Natural killer cell (primary cell): ENCODE measurements at regions not wholly inside any gene's neighbourhood (a gene's known extent, or its start where the extent isn't known, plus 50 kb on each side); places are given as distances from the start of the nearest gene placed in this dataset.

ENCODE experiments used
- ATAC-seq, 3 donors: fragments of 150-1000 bp in 2 of 3; fragments of 200-7000 bp in 1 of 3; cut with Tn5 transposase; 1 replicate in 1 of 3; 2 replicates in 2 of 3; pipeline ENCODE4 v1.10.0; 2021; ENCODE audit warnings: mild to moderate bottlenecking in 2 of 3, moderate library complexity in 2 of 3
- DNase-seq, 2 donors: peaks; one replicate each; pipeline versions ENCODE4 v3.0.0 to v3.0.0-alpha.2; 2013 to 2021; ENCODE audit warnings: mixed read lengths in 1 of 2
- H3K27ac ChIP-seq: one replicate; pipeline ENCODE4 v1.5.1; 2013; ENCODE audit warnings: mild to moderate bottlenecking, low read length
- H3K27me3 ChIP-seq: one replicate; pipeline ENCODE4 v1.6.1; 2013; ENCODE audit warnings: low read length; ENCODE audit not compliant: control insufficient read depth, insufficient read depth
- H3K36me3 ChIP-seq: one replicate; pipeline ENCODE4 v1.6.1; 2013; ENCODE audit warnings: low read length; ENCODE audit not compliant: control insufficient read depth, insufficient read depth
- H3K4me1 ChIP-seq: one replicate; pipeline ENCODE4 v1.6.1; 2013; ENCODE audit warnings: low read length; ENCODE audit not compliant: control insufficient read depth, insufficient read depth
- H3K4me3 ChIP-seq: one replicate; pipeline ENCODE4 v1.5.1; 2013; ENCODE audit warnings: low read length
- H3K9me3 ChIP-seq: one replicate; pipeline ENCODE4 v1.6.1; 2013; ENCODE audit warnings: low read length; ENCODE audit not compliant: control insufficient read depth, insufficient read depth
- H3K27ac Mint-ChIP-seq, 2 donors: one replicate each; pipeline ENCODE4 v1.8.0; 2022; ENCODE audit warnings: mild to moderate bottlenecking in 2 of 2, mixed read lengths in 2 of 2, moderate library complexity in 1 of 2
- H3K27me3 Mint-ChIP-seq, 2 donors: one replicate each; pipeline ENCODE4 v1.8.0; 2022; ENCODE audit warnings: low read depth in 2 of 2, mixed read lengths in 2 of 2
- H3K36me3 Mint-ChIP-seq: one replicate; pipeline ENCODE4 v1.8.0; 2022; ENCODE audit warnings: mixed read lengths
- H3K4me1 Mint-ChIP-seq, 2 donors: one replicate each; pipeline ENCODE4 v1.8.0; 2022; ENCODE audit warnings: mixed read lengths in 2 of 2
- H3K4me3 Mint-ChIP-seq: one replicate; pipeline ENCODE4 v1.8.0; 2022; ENCODE audit warnings: mild to moderate bottlenecking, moderate library complexity, mixed read lengths
- H3K9me3 Mint-ChIP-seq, 2 donors: one replicate each; pipeline ENCODE4 v1.8.0; 2022; ENCODE audit warnings: mixed read lengths in 2 of 2
- CTCF ChIP-seq: fragments of 200-600 bp; IDR thresholded peaks from one replicate; pipeline ENCODE4 v1.8.0; 2022; ENCODE audit warnings: antibody characterized with exemption
- WGBS: methylation state at CpG from one replicate; pipeline ENCODE4 v1.1.7; 2013; ENCODE audit warnings: missing lambda C conversion rate; ENCODE audit not compliant: insufficient coverage; 5-methylcytosine and 5-hydroxymethylcytosine counted together
- intact Hi-C: fragments of 100-400 bp; cut with micrococcal nuclease; formaldehyde crosslinking; loops from one replicate; pipeline ENCODE4 v1.14.2; 2022

- H3K27ac ChIP-seq: no peak overlapping the region
- Mint-ChIP-seq H3K36me3 (no peaks in the 10 kb centered on the region), H3K27ac (no peak overlapping the region), H3K9me3 (no peaks in the 10 kb centered on the region), H3K4me1 (no peaks in the 10 kb centered on the region), H3K4me3 (no peak overlapping the region), H3K27me3 (peaks cover 0 to 3% of the 10 kb centered on the region in 2 donors)
- ATAC-seq (no peak), DNase-seq (no peak)
- no peaks in the 10 kb centered on the region for H3K27me3 ChIP-seq
- 88% methylated on average over 13 of the region's 13 CpGs for WGBS
- TF ChIP-seq CTCF: no peak
- no peaks in the 10 kb centered on the region for H3K4me1 ChIP-seq
- H3K36me3 ChIP-seq: no peaks in the 10 kb centered on the region
- intact Hi-C loops: no loop called here
- H3K9me3 ChIP-seq: no peaks in the 10 kb centered on the region
- no peak overlapping the region for H3K4me3 ChIP-seq
Observed at GRCh38 chr22:27499121-27499520, 302.4 kb downstream of the MN1 start.

GRCh38 chr22:27501191-27501936 lies 300.2 kb downstream of the MN1 start:
- WGBS: 86% methylated on average over 9 of the region's 9 CpGs
- Mint-ChIP-seq H3K9me3 (no peaks in the 10 kb centered on the region), H3K27me3 (peaks cover 0 to 3% of the 10 kb centered on the region in 2 donors), H3K4me1 (no peaks in the 10 kb centered on the region), H3K4me3 (no peak overlapping the region), H3K36me3 (no peaks in the 10 kb centered on the region), H3K27ac (no peak overlapping the region)
- H3K4me3 ChIP-seq: no peak overlapping the region
- H3K9me3 ChIP-seq: no peaks in the 10 kb centered on the region
- no peak for DNase-seq
- H3K4me1 ChIP-seq: no peaks in the 10 kb centered on the region
- no peak overlapping the region for H3K27ac ChIP-seq
- no peaks in the 10 kb centered on the region for H3K36me3 ChIP-seq
- TF ChIP-seq CTCF: no peak
- ATAC-seq: no peak
- no peaks in the 10 kb centered on the region for H3K27me3 ChIP-seq
- intact Hi-C loops: no loop called here

- Mint-ChIP-seq H3K36me3 (no peaks in the 10 kb centered on the region), H3K4me3 (no peak overlapping the region), H3K9me3 (no peaks in the 10 kb centered on the region), H3K27me3 (peaks cover 0 to 3% of the 10 kb centered on the region in 2 donors), H3K4me1 (no peaks in the 10 kb centered on the region), H3K27ac (no peak overlapping the region)
- Histone ChIP-seq H3K4me3 (no peak overlapping the region), H3K27ac (no peak overlapping the region), H3K36me3 (no peaks in the 10 kb centered on the region), H3K27me3 (no peaks in the 10 kb centered on the region), H3K4me1 (no peaks in the 10 kb centered on the region), H3K9me3 (no peaks in the 10 kb centered on the region)
- intact Hi-C loops: no loop called here
- no peak for TF ChIP-seq CTCF
- no peak for ATAC-seq
- no peak for DNase-seq
- WGBS: 80% methylated on average over 4 of the region's 4 CpGs
Observed at GRCh38 chr22:27502327-27502726, 299.2 kb downstream of the MN1 start.
